Middle frontal gyrus (tissue), 1 donor: ENCODE measurements at regions not wholly inside any gene's neighbourhood (a gene's known extent, or its start where the extent isn't known, plus 50 kb on each side); places are given as distances from the start of the nearest gene placed in this dataset.
"Not testable (repeated sequence)": the region's sequence is repeated elsewhere in the genome, so short reads cannot be mapped to it uniquely, and the experiment has no call there.

ENCODE experiments used
- DNase-seq: peaks from one replicate; pipeline ENCODE4 v3.0.0-alpha.2; 2015; ENCODE audit warnings: low spot score; ENCODE audit errors: extremely low spot score

DNA sequence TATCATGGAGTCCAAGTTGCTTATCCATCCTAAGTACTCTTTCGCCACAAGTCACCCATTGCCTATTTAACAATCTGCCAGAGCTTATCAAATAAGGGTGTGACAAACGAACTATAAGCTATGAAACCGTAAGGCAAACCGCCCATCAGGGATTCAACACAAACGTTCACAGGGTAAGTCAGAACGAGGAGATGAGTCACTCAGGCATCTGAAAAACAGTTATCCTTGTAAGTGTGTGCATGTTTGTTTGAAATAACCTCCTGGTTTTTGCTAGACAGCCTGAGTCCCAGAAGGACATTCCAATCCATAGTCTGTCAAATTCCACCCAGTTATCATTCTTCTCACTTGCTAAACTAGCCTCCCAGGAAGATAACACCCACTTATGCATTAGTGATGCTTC is 299.1 kb downstream of the PAX3 start:
- no peak for DNase-seq

DNA sequence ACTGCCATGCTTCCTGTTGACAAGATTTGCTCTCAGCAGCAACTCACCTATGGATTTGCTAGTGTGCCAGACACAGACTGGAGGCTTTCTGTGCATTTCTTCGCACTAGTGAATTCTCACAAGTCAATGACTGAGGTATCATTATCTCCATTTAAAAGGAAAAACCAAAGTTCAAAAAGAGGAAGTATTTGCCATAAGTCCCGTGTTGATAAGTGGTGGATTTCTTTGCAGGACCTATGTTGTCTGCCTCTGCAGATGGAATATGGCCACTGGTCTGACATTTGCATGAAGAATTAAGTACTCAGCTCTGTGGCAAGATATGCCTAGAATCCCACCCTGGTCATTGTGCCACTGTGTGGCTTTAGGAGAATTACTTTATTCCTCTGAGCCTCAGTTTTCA is 299.6 kb downstream of the PAX3 start:
- DNase-seq: no peak

DNA sequence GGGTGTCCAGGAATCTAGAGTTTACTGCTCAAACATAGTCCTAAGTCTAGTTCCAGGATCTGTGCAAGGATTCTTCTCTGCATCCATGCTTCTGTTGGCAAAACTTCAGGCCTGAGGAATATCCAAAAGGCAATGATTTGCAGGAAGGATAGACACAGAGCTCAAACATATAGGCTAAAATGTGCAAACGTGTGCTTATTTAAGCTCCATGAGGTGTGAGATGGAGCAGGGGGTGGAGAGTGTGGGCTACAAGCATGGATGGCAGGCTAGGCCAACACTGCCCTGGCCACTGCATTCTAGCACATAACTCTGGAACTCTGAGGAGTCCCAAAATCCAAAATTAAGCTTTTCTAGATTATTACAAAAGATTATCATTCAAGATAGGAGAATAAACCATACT is 301.1 kb downstream of the PAX3 start:
- no peak for DNase-seq

DNA sequence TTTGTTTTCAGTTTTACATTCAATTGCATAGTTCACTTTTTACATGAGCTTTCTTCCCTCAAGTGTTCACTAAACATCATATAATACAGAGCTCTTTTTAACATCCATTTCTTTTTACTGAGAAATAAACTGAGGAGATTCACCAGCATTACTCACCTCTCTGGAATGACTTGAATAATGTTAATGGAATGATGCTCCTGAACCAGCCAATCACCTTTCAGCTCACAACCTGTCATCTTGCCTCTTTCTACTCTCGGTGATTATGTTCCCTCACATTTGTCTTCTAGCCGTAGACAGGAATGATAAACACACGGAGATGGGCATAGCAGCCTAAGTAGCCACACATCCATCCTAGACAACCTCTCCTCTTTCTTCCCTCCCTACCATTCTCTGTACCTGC is 301.7 kb downstream of the PAX3 start:
- DNase-seq: no peak

DNA sequence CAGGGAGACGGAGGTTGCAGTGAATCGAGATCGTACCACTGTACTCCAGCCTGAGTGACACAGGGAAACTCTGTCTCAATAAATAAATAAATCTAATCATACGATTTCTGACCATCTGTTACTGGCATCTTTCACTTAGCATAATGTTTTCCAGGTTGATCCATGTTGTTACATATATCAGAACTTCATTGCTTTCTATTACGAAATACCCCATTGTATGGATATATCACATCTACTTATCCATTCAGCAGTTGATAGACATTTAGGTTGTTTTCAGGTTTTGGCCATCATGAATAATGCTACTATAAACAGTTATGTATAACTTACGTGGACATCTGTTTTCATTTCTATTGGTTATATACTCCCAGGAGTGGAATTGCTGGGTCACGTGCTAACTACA is 303.9 kb downstream of the PAX3 start:
- DNase-seq: no peak

DNA sequence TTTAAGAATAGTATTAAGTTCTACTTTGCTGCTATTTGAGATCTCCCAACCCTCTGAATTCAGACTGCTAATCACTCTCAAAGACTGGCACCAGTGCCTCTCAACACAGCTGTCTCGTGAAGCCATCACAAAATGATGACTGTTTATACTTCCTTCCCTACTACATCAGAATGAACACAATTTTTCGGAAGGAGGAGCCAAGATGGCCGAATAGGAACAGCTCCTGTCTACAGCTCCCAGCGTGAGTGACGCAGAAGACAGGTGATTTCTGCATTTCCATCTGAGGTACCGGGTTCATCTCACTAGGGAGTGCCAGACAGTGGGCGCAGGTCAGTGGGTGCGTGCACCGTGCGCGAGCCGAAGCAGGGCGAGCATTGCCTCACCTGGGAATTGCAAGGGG is 314.4 kb downstream of the PAX3 start:
- DNase-seq: not testable (repeated sequence)

DNA sequence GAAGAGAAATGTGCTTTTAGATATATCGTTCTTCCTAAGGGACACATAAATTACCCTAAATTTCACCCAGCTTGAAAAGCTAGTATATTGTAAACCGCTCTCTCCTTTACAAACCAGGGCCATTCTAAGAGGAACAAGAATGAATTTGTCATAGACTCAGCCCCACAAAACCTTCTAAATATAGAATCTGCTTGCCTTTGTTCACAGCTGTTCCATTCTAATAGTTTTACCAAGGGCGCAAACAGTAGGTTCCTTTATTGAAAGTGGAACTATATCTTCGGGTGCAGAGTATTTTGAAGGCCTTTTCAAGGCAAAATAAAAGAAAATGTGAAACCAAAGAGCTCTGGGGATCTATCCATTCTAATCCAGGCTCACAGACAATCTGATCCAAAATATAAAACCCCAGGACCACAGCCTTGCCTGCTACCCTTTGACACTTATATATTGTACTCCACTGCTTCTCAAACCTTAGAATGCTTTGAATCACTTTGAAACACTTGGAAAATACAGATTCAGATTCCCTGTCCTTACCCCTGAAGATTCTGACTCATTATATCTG is 316.8 kb downstream of the PAX3 start:
- no peak for DNase-seq

DNA sequence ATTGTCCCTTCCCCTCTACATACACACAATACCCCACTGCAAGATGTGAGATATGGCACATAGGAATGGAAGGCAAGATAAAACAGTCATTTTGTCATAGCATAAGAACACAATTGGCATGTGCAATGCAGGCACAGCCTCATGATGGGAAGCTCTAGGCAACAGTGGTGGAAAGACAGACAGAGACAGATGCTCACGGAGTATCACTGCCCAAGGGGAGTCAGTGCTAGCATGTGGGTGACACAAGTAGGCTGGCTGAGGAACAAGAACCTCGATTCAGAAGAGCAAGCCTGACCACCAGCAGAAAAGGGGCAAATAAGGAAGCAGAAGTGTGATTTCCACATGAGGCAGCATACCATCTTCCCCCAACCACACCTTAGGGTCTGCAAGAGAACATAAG is 323.6 kb downstream of the PAX3 start:
- DNase-seq: no peak

DNA sequence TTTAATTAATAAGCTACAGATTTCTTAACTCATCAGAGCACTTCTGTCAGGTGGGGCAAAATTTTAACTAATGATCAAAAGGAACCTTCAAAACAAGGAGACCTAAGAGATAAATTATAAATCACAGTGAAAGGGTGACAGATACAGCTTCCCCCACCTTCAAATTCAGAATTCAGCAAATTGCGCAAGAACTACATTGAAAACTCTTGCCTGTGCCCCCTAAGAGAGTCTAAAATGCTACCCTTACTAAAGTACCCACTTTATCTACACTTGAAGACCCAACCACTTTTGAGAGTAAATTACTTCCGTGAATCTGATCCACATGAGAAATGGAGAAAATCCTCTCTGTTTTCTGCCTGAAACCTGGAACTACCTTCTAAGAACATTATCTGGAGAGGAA is 324.9 kb downstream of the PAX3 start:
- DNase-seq: no peak

DNA sequence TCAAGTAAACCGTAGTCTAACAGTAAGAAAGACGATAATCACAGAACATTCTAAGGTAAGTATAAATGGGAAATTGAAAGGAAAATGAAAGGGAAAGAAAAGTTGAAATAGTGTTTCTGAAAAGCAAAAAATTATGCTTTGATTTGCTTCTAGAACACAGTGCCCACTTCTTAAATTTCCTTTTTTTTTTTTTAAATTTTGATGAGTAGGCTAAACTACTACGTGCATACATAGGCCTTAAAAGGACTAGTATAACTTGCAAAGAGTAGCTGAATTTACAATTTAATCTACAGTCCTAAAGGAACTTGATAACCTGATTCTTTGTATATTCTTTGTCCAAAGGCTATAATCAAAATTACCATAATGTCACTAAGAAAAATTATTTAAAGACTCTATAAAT is 325.3 kb downstream of the PAX3 start:
- DNase-seq: no peak

DNA sequence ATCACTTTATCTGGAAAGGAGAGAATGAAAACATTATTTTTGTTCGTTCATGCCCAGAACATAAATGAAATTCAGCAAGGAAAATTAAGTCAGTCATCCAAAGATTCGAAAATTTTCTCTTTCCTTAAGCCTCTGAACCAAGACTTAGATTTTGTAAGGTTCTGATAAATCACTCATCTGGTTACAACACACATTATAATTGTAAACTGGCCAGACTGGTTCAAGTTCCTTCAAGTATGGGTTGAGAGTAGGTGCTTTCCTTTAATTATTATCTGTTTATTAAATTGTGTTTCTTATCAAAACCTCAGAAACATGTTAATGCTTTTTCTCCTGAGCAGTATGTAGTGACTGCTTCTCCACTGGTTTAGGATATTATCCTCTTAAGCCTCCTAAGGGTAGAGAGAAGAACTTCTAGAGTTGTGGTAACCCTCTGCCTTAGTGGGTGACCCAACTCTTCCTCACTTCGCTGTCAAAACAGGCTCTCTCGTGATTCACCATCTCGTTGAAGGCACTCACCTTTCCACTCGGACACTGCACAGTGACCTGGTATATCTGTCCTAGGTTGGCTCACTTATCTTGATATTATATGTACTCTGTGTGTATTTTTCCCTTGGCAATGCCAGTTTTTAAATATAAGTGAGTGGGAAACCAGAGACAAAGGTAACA is 325.9 kb downstream of the PAX3 start:
- DNase-seq: no peak

DNA sequence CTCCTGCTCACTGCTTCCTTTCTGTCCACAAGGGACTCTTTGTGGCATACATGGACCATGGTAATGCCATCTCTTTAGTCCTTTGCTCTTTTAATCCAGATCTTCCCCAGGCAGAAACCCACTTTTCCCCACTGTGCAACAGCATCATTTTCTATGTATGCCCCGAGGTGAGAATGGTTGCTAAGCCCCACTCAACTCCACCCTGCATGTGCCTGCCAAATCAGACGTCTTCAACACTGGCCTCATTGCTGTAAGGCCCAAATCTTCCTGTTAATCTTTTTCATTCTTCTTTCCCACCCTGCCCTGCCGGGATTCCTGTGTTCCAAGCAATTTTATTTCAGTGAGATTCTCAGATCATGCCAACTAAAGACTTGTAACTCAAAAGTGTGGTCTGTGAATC is 328.4 kb downstream of the PAX3 start:
- no peak for DNase-seq

DNA sequence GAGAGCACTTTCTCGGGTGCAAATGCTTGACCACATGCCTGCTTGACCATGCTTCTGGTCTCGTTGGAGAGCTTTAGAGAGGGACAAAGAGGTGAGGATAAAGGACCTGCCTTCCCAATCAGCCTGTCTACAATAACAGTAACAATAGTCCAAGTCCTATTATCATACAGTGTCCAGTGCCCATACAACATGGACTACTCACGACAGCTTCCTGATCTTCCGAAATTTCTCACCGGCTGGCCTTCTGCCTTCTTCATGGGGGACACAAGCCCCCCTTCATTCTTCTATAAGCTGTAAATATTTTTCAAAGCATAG is 329.0 kb downstream of the PAX3 start:
- no peak for DNase-seq

DNA sequence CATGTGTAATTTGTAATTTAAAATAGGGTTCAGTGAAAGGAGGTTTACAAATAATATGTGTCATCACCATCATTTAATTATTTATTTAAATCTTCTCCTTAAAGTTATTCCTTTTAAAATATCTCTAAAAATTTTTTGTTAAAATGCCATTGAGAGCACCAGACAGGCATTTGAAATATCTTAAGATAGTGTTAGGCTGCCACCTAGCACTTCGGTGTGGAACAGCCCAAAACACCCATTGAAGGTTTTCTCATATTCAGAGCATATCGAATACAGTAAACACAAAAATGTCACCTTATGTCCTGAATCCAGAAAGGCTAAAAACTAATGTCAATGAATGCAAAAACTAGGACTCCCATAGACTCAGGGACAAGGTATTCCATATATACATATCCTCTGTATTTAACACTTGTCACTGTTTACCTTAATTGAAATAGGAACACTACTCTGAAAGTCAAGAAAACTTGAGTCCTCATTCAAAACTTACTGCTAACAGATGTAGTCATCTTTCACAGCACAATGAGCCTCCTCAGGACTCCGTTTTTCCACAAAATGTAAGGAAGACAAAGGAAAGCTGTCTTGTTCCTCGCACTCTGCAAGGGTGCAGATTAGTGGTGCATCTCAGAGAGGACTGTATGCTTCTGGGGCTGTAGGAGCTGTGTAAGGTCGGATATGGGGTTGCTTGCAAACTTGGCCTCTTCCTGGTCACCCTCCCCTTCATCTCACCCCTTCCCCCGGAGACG is 329.5 kb downstream of the PAX3 start:
- DNase-seq: peak; percentile 32

DNA sequence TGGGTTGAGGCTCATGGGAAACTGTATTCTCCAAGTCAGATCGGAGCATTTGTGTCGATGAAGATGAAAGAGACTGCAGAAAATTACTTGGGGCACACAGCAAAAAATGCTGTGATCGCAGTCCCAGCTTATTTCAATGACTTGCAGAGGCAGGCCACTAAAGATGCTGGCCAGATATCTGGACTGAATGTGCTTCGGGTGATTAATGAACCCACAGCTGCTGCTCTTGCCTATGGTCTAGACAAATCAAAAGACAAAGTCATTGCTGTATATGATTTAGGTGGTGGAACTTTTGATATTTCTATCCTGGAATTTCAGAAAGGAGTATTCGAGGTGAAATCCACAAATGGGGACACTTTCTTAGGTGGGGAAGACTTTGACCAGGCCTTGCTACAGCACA is 336.6 kb downstream of the PAX3 start:
- DNase-seq: no peak

DNA sequence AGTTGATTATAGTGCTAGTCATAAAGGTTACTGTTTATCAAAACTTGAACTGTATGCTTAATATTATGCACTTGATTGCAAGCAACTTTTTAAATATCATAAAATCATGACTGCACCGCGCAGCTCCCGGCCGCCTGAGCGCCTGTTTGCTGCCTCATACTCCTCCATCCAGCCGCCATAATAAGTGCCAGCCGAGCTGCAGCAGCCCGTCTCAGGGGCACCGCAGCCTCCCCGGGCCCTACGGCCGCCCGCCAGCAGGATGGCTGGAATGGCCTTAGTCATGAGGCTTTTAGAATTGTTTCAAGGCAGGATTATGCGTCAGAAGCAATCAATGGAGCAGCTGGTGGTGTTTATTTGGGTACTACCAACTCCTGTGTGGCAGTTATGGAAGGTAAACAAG is 337.2 kb downstream of the PAX3 start:
- no peak for DNase-seq

DNA sequence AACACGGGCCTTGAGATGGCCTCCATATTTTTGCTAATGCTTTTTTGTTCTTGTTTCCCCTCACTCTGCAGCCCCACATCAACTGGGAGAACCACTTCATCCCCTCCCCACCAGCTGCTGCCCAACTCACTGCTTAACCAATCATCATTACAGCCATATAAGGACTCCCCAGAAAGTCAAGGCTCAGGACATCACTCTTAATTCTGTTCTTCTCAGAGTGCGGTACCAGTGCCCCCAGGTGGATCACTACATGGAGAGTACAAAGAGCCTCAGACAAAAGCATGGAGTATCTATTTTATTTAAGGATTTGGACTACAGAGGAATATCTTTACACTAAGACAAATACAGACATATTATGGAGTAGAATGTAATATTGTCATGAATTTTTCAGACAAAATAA is 340.6 kb downstream of the PAX3 start:
- no peak for DNase-seq

DNA sequence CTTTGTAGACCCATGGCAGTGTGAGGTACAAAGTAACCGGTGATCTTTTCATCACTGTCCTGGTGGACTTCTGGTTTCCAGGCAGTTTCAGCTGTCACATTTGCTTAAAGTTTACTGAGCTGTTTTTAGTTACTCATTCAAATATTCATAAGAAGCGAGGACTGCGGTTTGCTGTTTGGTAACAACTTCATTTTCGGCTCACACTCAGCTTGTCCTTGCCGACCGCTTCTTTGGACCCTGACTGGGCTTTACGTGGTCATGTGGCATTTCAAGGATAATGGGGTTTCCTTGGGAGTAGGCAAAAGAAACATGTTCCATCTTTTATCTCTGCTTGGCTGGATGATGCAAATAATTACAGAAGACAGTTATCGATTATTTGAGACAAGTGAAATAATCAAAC is 350.7 kb downstream of the PAX3 start:
- DNase-seq: no peak

DNA sequence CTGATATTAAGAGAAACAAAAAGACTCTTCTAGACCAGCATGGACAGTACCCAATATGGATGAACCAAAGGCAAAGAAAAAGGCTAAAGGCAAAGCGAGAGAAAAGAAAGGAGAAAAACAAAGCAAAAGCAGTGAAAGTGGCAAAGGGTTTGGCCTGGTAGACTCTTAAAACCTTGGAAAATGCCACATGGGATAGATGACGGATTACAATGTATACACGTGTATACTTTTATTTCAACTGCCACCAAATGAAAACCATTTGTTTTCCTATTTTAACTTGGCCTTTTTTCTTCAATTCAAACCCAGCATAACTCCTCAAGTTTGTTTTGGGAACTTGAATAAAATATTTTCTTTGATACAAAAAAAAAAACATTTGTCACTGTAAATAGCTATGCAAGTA is 354.3 kb downstream of the PAX3 start:
- not testable (repeated sequence) for DNase-seq

DNA sequence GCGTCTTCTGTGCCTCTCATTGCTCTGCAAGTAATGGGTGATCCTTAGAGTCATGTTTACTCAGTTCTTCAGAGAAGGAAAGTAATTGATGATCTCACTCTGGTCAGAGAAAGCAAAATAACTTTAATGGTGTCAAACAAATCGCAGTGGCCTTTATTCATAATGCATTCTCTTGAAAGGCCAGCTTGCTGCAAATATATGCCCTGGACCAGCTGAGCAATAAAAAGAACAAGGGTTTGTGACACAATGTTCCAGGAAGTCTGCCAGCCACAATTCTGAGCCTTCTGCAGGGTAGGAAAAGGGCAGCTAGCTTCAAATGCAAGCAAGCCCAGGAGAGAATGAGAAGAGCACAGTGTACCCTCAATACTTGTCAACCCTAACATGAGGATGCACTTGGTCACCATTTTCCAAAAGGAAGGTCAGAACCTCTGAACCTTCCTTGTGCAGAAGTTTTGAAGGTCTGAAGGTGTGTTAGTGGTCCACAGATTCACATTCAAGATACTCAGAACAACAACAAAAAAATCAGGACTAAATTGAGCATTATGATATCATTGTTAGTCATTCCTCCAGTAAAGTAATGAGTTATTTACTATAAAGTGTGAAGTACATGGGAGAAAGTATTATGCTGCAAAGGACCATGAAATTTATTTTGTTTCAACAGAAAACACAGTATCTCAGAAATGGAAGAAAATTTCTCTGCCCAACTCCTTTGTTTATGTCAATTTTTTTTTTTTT is 355.6 kb downstream of the PAX3 start:
- no peak for DNase-seq

DNA sequence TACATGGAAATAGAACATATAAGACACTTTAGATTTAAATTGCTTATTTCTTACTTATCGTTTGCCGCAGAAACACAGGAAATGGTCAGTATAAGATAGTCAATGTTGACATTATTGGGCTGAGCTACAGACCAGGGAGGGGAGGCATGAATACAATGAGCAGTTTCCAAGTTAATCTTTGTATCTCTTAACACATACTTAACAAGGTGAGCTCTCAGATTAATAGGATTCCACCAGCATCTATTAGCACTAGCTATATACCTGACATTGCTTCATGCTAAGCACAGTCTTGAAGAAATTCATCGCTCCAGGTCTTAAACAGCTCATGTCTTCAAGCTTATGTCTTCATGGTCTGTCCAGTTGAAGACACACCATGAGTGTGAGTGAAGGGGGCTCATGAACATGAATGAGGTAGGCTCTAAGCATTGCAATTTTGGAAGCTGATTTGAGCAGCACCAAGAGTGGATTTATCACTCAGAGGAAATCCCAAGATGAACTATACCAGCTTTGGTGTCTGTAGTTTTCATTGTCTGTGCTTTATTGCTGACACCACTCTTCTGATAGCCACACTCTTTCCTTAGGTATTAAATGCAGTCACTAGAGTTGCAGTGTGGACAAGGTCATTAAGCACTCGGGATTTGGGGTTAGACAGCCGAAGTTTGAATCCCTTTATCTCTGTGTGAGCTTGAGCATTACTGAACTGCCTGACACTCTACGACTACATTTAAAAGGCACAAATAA is 359.3 kb upstream of the EPHA4 start:
- no peak for DNase-seq

DNA sequence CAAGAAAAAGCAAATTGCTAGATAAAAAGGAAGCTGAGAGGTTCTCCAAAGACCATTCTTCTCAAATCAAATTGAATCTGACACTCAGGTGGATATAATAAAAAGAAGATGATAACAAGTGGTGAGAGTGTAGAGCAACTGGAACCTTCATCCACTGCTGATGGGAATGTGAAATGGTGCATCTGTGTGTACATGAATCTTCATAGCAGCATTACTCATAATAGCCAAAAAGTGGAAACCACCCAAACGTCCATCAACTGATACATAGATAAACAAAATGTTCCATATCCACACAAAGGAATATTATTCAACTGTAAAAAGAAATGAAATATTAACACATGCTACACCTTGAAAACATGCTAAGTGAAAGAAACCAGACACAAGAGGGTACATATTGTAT is 357.2 kb upstream of the EPHA4 start:
- DNase-seq: no peak
